ENCODE measurements at regions not wholly inside any gene's neighbourhood (a gene's known extent, or its start where the extent isn't known, plus 50 kb on each side); places are given as distances from the start of the nearest gene placed in this dataset.

- no peak for TF ChIP-seq CTCF (IDR thresholded peaks at IDR 0.05; ENCODE audit: insufficient read depth, low read length, poor library complexity, severe bottlenecking)
- no peak for DNase-seq (ENCODE audit: extremely low read depth, insufficient read length)
- Histone ChIP-seq H3K36me3 (ENCODE audit: control insufficient read depth, insufficient read depth, low read length) (no peaks in the 10 kb centered on the region), H3K4me3 (replicated peaks; ENCODE audit: low read depth, low read length) (no peak overlapping the region), H3K27me3 (replicated peaks; ENCODE audit: control insufficient read depth, insufficient read depth, low read length) (no peaks in the 10 kb centered on the region; the same call in 1 of the 2 replicates)
Measured at GRCh38 chr17:77700165-77700881, 258.2 kb upstream of the TNRC6C start.

- H3K4me3 ChIP-seq (replicated peaks; ENCODE audit: low read depth, low read length), result no peak overlapping the region
- no peaks in the 10 kb centered on the region for H3K36me3 ChIP-seq (ENCODE audit: control insufficient read depth, insufficient read depth, low read length)
- no peak for TF ChIP-seq CTCF (IDR thresholded peaks at IDR 0.05; ENCODE audit: insufficient read depth, low read length, poor library complexity, severe bottlenecking)
- no peaks in the 10 kb centered on the region for H3K27me3 ChIP-seq (replicated peaks; ENCODE audit: control insufficient read depth, insufficient read depth, low read length)
- no peak for DNase-seq (ENCODE audit: extremely low read depth, insufficient read length)
Measured at GRCh38 chr17:77701996-77702395, 256.5 kb upstream of the TNRC6C start.

- no peak for DNase-seq (ENCODE audit: extremely low read depth, insufficient read length)
- TF ChIP-seq CTCF (IDR thresholded peaks at IDR 0.05; ENCODE audit: insufficient read depth, low read length, poor library complexity, severe bottlenecking), result no peak
- no peak overlapping the region for H3K4me3 ChIP-seq (replicated peaks; ENCODE audit: low read depth, low read length)
- no peaks in the 10 kb centered on the region for H3K36me3 ChIP-seq (ENCODE audit: control insufficient read depth, insufficient read depth, low read length)
- no peaks in the 10 kb centered on the region for H3K27me3 ChIP-seq (replicated peaks; ENCODE audit: control insufficient read depth, insufficient read depth, low read length)
Measured at GRCh38 chr17:77704048-77704815, 254.3 kb upstream of the TNRC6C start.

GRCh38 chr17:77706938-77707337, 251.6 kb upstream of the TNRC6C start:
- Histone ChIP-seq H3K27me3 (replicated peaks; ENCODE audit: control insufficient read depth, insufficient read depth, low read length) (no peaks in the 10 kb centered on the region), H3K36me3 (ENCODE audit: control insufficient read depth, insufficient read depth, low read length) (no peaks in the 10 kb centered on the region), H3K4me3 (replicated peaks; ENCODE audit: low read depth, low read length) (no peak overlapping the region)
- DNase-seq (ENCODE audit: extremely low read depth, insufficient read length), result no peak
- TF ChIP-seq CTCF (IDR thresholded peaks at IDR 0.05; ENCODE audit: insufficient read depth, low read length, poor library complexity, severe bottlenecking), result no peak

- no peak for DNase-seq (ENCODE audit: extremely low read depth, insufficient read length)
- no peak overlapping the region for H3K4me3 ChIP-seq (replicated peaks; ENCODE audit: low read depth, low read length)
- TF ChIP-seq CTCF (IDR thresholded peaks at IDR 0.05; ENCODE audit: insufficient read depth, low read length, poor library complexity, severe bottlenecking), result no peak
- no peaks in the 10 kb centered on the region for H3K36me3 ChIP-seq (ENCODE audit: control insufficient read depth, insufficient read depth, low read length)
- H3K27me3 ChIP-seq (replicated peaks; ENCODE audit: control insufficient read depth, insufficient read depth, low read length), result no peaks in the 10 kb centered on the region
Measured at GRCh38 chr17:77707546-77707945, 251.0 kb upstream of the TNRC6C start.

Data from GM06990 (cell line).